NT2/D1 (cell line): ENCODE measurements at regions not wholly inside any gene's neighbourhood (a gene's known extent, or its start where the extent isn't known, plus 50 kb on each side); places are given as distances from the start of the nearest gene placed in this dataset.
A peak's percentile ranks its signal among the peaks of the same experiment; 100 is the strongest.

Experiments used
- DNase-seq: peaks from one replicate; pipeline ENCODE4 v3.0.0-alpha.2; 2011; ENCODE audit warnings: low read depth, low spot score
- H3K27me3 ChIP-seq: 2 replicates; pipeline ENCODE4 v1.6.0; 2011; ENCODE audit warnings: mild to moderate bottlenecking; ENCODE audit not compliant: insufficient read length, insufficient read depth
- H3K36me3 ChIP-seq: 2 replicates; pipeline ENCODE4 v1.6.1; 2011; ENCODE audit warnings: mild to moderate bottlenecking, low read length, mixed read lengths; ENCODE audit not compliant: insufficient read depth, insufficient read length
- H3K4me1 ChIP-seq: 2 replicates; pipeline ENCODE4 v1.5.1; 2011; ENCODE audit not compliant: insufficient read depth, insufficient read length
- H3K4me3 ChIP-seq: 2 replicates; pipeline ENCODE4 v1.5.1; 2011; ENCODE audit warnings: low read depth; ENCODE audit not compliant: insufficient read length
- H3K9ac ChIP-seq: 2 replicates; pipeline ENCODE4 v1.6.0; 2011; ENCODE audit warnings: low read depth; ENCODE audit not compliant: insufficient read length
- H3K9me3 ChIP-seq: 2 replicates; pipeline ENCODE4 v1.5.1; 2011; ENCODE audit warnings: mild to moderate bottlenecking, low read length; ENCODE audit not compliant: insufficient read depth
- SUZ12 ChIP-seq: IDR thresholded peaks from 2 replicates; pipeline ENCODE4 v1.6.1; 2011; ENCODE audit not compliant: insufficient read length, insufficient read depth; ENCODE audit errors: extremely low read depth
- YY1 ChIP-seq: IDR thresholded peaks from 2 replicates; pipeline ENCODE4 v1.6.1; 2011; ENCODE audit not compliant: insufficient read length, insufficient read depth
- ZNF274 ChIP-seq: IDR thresholded peaks from 2 replicates; pipeline ENCODE4 v1.6.1; 2011; ENCODE audit warnings: mild to moderate bottlenecking, low read depth, low read length

DNA sequence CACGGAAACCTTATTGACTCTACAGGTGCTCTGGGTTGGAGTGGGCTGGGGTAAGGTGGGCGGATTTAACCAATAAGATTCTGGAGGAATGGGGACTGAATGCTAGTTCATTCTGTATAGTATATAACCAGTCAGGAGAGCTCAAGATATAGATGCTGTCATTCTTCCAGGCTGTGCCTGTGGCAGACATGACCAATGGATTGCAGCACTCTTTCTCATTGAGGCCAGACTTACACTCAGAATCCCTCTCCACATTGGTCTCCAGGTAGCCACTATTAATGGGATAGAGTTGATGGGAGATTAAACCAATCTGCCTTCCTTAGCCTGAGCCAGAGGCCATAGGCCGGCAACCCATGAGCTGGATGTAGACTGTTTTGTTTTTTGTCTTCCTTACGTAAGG lies 82.8 kb upstream of the MEF2A start:
- H3K9me3 ChIP-seq = no peaks in the 10 kb centered on the region
- no peak for DNase-seq
- H3K9ac ChIP-seq = no peak overlapping the region
- H3K4me1 ChIP-seq = peaks cover 11% of the 10 kb centered on the region
- TF ChIP-seq ZNF274 (no peak), YY1 (no peak), SUZ12 (no peak)
- no peaks in the 10 kb centered on the region for H3K36me3 ChIP-seq
- H3K27me3 ChIP-seq = no peaks in the 10 kb centered on the region
- no peak overlapping the region for H3K4me3 ChIP-seq

- Histone ChIP-seq H3K4me1 (peaks cover 11% of the 10 kb centered on the region), H3K9me3 (no peaks in the 10 kb centered on the region), H3K27me3 (no peaks in the 10 kb centered on the region), H3K9ac (no peak overlapping the region), H3K4me3 (no peak overlapping the region), H3K36me3 (no peaks in the 10 kb centered on the region)
- DNase-seq = no peak
- TF ChIP-seq YY1 = no peak
- no peak for TF ChIP-seq SUZ12
- TF ChIP-seq ZNF274 = no peak
Observed at GRCh38 chr15:99485153-99485961, 80.4 kb upstream of the MEF2A start.

GRCh38 chr15:99485992-99486370 lies 79.8 kb upstream of the MEF2A start:
- TF ChIP-seq ZNF274 (no peak), SUZ12 (no peak), YY1 (no peak)
- DNase-seq = no peak
- Histone ChIP-seq H3K4me3 (no peak overlapping the region), H3K27me3 (no peaks in the 10 kb centered on the region), H3K4me1 (peaks cover 11% of the 10 kb centered on the region), H3K9me3 (no peaks in the 10 kb centered on the region), H3K36me3 (no peaks in the 10 kb centered on the region), H3K9ac (peak overlapping the region; percentile 24)

DNA sequence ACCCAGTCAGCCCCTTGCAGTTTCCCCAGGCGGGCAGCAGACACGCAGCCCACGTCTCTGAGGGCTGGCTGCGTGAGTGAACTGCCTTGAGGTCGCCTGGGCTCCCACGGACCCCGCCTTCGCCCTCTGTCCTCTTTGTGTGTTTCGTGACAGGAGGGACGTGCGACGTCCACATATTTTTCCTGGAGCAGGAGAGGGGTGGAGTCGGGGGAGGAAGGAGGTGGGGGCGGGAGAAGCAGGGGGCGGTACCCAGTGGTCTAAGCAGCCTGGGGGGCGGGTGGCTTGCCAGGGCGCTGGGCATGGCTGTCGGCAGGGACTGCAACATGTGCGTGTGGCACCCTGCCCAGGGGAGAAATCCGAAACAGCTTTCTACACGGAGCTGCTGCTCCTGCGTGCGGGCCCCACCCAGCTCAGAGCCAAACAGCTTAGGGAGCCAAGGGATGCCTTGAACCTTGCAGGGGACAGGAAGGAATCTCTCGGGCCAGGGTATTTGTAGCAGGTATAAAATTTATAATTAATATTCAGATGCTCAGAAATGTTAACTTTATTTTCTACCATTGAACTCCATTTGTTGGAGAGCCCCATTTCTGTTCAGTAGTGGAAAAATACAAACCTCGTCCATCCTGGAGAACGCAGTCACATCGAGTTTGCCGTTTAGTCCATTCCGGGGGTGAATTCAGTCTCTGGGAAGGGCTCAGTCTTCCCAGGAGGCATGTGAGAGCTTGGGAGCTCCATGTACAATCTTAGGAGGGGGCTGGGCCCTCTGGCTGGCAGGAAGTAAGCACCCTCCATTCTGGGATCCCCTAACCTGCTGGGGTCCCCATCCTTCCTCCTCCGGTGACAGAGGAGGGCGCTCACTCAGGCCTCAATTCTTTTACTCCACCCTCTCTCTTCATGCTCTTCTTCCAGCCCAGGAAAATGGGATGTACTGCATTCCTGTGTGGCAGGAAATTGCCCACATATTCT lies 79.1 kb upstream of the MEF2A start:
- no peaks in the 10 kb centered on the region for H3K36me3 ChIP-seq
- no peak for DNase-seq
- no peaks in the 10 kb centered on the region for H3K9me3 ChIP-seq
- peaks cover 11% of the 10 kb centered on the region for H3K4me1 ChIP-seq
- H3K4me3 ChIP-seq = no peak overlapping the region
- no peaks in the 10 kb centered on the region for H3K27me3 ChIP-seq
- peak overlapping the region; percentile 52 for H3K9ac ChIP-seq
- TF ChIP-seq YY1 = no peak
- TF ChIP-seq SUZ12 = no peak
- TF ChIP-seq ZNF274 = no peak

DNA sequence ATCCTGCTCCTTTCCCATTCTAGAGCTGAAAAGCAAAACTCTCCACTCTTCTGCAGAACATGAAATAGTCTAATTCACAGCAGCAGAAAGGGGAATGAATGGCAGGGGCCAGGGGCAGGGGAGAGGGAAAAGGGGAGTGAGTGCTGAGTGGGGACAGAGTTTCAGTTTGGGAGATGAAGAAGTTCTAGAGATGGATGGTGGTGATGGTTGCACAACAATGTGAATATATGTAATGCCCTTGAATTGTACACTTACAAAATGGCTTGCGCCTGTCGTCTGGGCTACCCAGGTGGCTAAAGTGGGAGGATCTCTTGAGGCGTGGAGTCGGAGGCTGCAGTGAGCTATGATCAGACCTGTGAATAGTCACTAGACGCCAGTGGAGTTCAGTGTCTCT lies 78.5 kb upstream of the MEF2A start:
- Histone ChIP-seq H3K27me3 (no peaks in the 10 kb centered on the region), H3K9ac (no peak overlapping the region), H3K4me3 (no peak overlapping the region), H3K36me3 (no peaks in the 10 kb centered on the region), H3K4me1 (peaks cover 11% of the 10 kb centered on the region), H3K9me3 (no peaks in the 10 kb centered on the region)
- TF ChIP-seq SUZ12 = no peak
- no peak for TF ChIP-seq ZNF274
- no peak for TF ChIP-seq YY1
- DNase-seq = no peak

DNA sequence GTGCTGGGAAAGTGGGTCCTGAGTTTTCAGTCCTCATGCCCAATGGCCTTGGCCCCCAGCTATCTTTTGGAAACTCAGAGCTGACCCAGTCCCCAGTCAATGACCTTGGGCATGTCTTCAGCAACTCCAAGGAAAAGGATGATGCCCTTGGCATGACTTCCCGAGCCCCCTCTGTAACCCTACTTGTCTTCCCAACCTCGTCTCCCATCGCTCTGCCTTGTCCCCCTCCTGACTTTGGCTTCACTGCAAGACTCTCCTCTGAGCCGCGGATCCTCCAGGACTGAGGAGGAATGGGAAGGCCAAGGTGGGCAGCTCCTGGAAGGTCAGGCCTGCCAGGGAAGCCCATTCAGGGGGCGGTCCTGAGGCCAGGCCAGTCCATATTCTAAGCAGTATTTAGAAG lies 73.5 kb upstream of the MEF2A start:
- Histone ChIP-seq H3K27me3 (no peaks in the 10 kb centered on the region), H3K36me3 (no peaks in the 10 kb centered on the region), H3K4me1 (peaks cover 3% of the 10 kb centered on the region), H3K4me3 (no peak overlapping the region), H3K9ac (no peak overlapping the region), H3K9me3 (peaks cover 10% of the 10 kb centered on the region; the same call in 1 of the 2 replicates)
- no peak for TF ChIP-seq ZNF274
- no peak for TF ChIP-seq SUZ12
- no peak for TF ChIP-seq YY1
- no peak for DNase-seq

DNA sequence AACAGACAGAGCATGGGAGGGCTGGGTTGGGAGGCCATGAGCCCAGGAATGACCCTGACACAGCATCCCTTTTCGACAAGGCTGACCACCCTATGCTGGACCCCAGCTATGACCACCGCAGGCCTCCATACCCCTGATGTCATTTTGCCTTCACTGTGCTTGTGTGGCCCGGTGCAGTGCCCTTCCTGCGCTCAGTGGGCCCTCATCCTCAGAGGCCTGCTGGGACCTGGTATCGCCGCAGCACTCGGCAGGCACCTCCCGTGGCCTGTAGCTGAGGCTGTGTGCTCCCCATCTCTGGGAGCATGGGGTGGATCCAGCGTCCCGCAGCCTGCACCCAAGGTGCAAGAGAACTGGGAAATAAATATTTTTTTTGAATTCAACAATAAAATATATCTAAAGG lies 73.1 kb upstream of the MEF2A start:
- Histone ChIP-seq H3K27me3 (no peaks in the 10 kb centered on the region), H3K4me1 (peaks cover 3% of the 10 kb centered on the region), H3K9ac (no peak overlapping the region), H3K9me3 (peaks cover 10% of the 10 kb centered on the region; the same call in 1 of the 2 replicates), H3K4me3 (no peak overlapping the region), H3K36me3 (no peaks in the 10 kb centered on the region)
- TF ChIP-seq YY1 = no peak
- no peak for DNase-seq
